ENCODE measurements at regions not wholly inside any gene's neighbourhood (a gene's known extent, or its start where the extent isn't known, plus 50 kb on each side); places are given as distances from the start of the nearest gene placed in this dataset.
"Not testable (repeated sequence)": the region's sequence is repeated elsewhere in the genome, so short reads cannot be mapped to it uniquely, and the experiment has no call there.

GRCh38 chr16:51261919-51262318, 110.8 kb upstream of the SALL1 start:
- no peak for DNase-seq (ENCODE audit: low read depth in 2 of 2)

GRCh38 chr16:51255349-51255972, 104.4 kb upstream of the SALL1 start:
- no peak for DNase-seq (ENCODE audit: low read depth in 2 of 2)

GRCh38 chr16:51254390-51254789, 103.3 kb upstream of the SALL1 start:
- DNase-seq (ENCODE audit: low read depth in 2 of 2): not testable (repeated sequence)

- DNase-seq (ENCODE audit: low read depth in 2 of 2): no peak
Observed at GRCh38 chr16:51248217-51248616, 97.1 kb upstream of the SALL1 start.

- no peak for DNase-seq (ENCODE audit: low read depth in 2 of 2)
Observed at GRCh38 chr16:51245658-51245995, 94.6 kb upstream of the SALL1 start.

- DNase-seq (ENCODE audit: low read depth in 2 of 2): no peak
Observed at GRCh38 chr16:51244887-51245657, 94.0 kb upstream of the SALL1 start.

GRCh38 chr16:51243936-51244436, 92.9 kb upstream of the SALL1 start:
- no peak for DNase-seq (ENCODE audit: low read depth in 2 of 2)

GRCh38 chr16:51242296-51242994, 91.4 kb upstream of the SALL1 start:
- DNase-seq (ENCODE audit: low read depth in 2 of 2): no peak

- DNase-seq (ENCODE audit: low read depth in 2 of 2): no peak
Observed at GRCh38 chr16:51239196-51239595, 88.1 kb upstream of the SALL1 start.

GRCh38 chr16:51237861-51238378, 86.8 kb upstream of the SALL1 start:
- no peak for DNase-seq (ENCODE audit: low read depth in 2 of 2)

- DNase-seq (ENCODE audit: low read depth in 2 of 2): no peak
Observed at GRCh38 chr16:51237207-51237606, 86.1 kb upstream of the SALL1 start.

GRCh38 chr16:51236583-51236982, 85.5 kb upstream of the SALL1 start:
- no peak for DNase-seq (ENCODE audit: low read depth in 2 of 2)

GRCh38 chr16:51231702-51232101, 80.6 kb upstream of the SALL1 start:
- DNase-seq (ENCODE audit: low read depth in 2 of 2): no peak

- DNase-seq (ENCODE audit: low read depth in 2 of 2): not testable (repeated sequence)
Observed at GRCh38 chr16:51230035-51230434, 79.0 kb upstream of the SALL1 start.

- DNase-seq (ENCODE audit: low read depth in 2 of 2): no peak
Observed at GRCh38 chr16:51228097-51228659, 77.1 kb upstream of the SALL1 start.

GRCh38 chr16:51225878-51226277, 74.8 kb upstream of the SALL1 start:
- DNase-seq (ENCODE audit: low read depth in 2 of 2): no peak

- no peak for DNase-seq (ENCODE audit: low read depth in 2 of 2)
Observed at GRCh38 chr16:51224317-51224716, 73.2 kb upstream of the SALL1 start.

GRCh38 chr16:51222016-51222415, 70.9 kb upstream of the SALL1 start:
- no peak for DNase-seq (ENCODE audit: low read depth in 2 of 2)

GRCh38 chr16:51211148-51211547, 60.1 kb upstream of the SALL1 start:
- no peak for DNase-seq (ENCODE audit: low read depth in 2 of 2)

- no peak for DNase-seq (ENCODE audit: low read depth in 2 of 2)
Observed at GRCh38 chr16:51210087-51210486, 59.0 kb upstream of the SALL1 start.

- DNase-seq (ENCODE audit: low read depth in 2 of 2): no peak
Observed at GRCh38 chr16:51201604-51202003, 50.5 kb upstream of the SALL1 start.

All from activated CD8-positive, alpha-beta memory T cell treated with anti-CD3 and anti-CD28 coated beads for 4 hours (primary cell).